Ramos (cell line): ENCODE measurements at regions not wholly inside any gene's neighbourhood (a gene's known extent, or its start where the extent isn't known, plus 50 kb on each side); places are given as distances from the start of the nearest gene placed in this dataset.

Experiments used
- in situ Hi-C: fragments of 300-500 bp; cut with MboI; formaldehyde crosslinking; loops from one replicate; pipeline ENCODE4 v1.14.3; 2022; ENCODE audit warnings: low sequenced_read_pairs; ENCODE audit not compliant: unreplicated experiment

DNA sequence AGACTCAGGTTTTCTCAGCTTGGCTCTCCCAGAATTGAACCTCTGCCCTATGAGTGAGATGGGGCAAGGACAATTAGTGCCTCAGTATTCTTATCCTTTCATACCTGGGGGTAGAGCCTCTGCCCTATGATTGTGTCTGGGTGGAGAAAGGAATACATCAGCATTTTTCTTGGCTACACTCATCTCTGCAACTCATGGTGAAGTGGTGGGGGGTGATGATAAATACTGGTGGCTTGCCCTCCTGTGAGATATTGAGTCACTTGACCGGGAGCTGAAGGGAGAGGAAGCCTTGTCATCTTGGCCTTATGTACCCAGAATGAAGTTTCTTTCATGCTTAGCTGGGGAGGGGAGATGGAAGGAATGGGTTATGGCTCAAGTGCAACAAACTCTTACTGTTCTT, 71.3 kb upstream of the ENOX2 start:
- in situ Hi-C loops: no loop called here

DNA sequence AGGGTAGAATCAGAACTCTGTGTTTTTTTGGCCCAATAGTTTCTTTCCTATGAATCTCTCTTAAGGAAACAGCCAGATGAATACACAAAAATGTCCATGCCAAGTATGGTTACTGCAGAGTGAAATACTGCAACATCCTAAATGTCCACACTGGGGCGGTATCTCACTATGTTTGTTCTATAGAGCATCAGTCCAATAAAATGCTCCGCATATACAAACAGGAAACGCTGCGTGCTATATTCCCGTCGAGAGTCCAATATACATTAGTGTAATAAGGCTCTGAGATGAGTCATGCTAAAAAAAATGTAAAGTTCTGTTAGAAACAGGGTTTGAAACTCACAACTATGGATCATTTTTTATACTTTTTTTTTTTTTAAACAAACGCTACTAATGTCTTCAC, 72.9 kb upstream of the ENOX2 start:
- in situ Hi-C loops: loop anchor here (25.0 kb wide), 1 partner anchor 661 kb away; no protein-coding TSS in a partner anchor

DNA sequence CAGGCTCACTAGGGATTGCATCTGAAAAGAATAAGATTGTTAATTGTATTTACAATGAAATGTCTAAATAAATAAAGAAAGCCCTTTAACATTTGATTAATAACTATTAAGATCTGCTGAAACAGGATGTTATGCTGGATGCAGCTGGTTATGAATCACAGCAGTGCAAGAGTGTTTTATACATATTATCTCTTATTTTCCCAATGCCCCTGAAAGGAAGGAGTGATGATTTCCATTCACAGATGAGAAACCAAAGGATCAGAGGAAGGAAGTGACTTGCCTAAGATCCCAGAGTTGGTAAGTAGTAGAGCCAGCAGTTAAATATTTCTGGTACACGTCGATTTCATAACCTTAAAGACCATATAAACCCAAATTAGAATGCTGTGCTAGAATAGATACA, 76.3 kb upstream of the ARHGAP36 start:
- in situ Hi-C loops: loop anchor here (25.0 kb wide), 1 partner anchor 655 kb away; no protein-coding TSS in a partner anchor

DNA sequence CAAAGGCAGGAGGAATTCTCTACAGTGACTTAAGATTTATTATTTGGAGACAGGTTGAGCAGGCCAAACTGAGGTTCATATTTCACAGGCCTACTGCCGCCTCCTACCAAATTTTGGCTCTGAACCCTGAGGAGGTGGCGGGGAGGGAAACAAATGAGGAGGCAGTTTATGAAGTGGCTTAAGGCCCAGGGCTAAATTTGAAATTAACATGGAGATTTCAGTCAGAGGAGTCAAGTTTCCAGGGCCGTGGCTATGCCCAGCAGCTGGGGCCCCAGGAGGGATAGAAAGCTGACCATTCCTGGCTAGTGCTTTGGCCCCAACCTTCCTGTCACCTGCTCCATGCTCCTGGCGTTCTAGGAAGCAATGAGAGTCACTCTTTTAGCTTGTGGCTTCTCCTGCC, 73.4 kb upstream of the ARHGAP36 start:
- in situ Hi-C loops: loop anchor here (25.0 kb wide), 1 partner anchor 653 kb away; no protein-coding TSS in a partner anchor

DNA sequence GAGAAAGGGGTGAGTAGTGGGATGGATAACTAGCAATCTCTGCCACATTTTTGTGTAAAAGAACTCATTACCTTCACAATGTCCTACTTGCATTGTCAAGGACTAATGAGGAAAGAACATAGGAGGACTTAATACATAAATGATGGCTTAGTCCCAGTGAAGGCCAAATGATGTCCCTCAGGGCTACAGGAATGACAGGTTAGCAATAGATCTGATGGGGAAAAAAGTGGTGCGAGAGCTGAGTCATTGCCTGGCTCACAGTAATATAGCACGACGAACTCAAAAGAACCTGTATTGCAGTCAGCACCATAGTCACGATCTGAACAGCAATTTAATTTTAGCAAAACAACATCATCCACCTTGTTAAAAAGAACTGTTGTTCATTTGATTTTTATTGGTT, 70.9 kb upstream of the ARHGAP36 start:
- in situ Hi-C loops: loop anchor here (25.0 kb wide), 1 partner anchor 650 kb away; no protein-coding TSS in a partner anchor

DNA sequence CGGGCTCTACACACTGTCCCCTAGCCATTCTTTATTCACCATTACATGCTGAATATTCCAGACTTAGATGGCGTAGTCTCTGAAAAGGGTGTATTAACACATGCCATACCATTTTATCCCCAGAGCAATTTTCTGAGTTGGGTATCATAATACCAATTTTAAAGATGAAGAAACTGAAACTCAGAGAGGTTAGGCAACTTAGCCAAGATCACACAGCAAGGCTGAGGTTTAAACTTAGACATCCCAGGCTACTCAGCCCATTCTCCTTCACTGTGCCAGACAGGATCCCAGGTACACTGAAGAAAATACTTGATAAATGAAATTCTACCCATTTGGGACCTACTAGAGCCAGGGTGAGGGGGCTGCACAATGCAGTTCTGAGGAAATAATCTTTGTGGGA, 67.4 kb upstream of the ARHGAP36 start:
- in situ Hi-C loops: loop anchor here (25.0 kb wide), 1 partner anchor 647 kb away; no protein-coding TSS in a partner anchor

DNA sequence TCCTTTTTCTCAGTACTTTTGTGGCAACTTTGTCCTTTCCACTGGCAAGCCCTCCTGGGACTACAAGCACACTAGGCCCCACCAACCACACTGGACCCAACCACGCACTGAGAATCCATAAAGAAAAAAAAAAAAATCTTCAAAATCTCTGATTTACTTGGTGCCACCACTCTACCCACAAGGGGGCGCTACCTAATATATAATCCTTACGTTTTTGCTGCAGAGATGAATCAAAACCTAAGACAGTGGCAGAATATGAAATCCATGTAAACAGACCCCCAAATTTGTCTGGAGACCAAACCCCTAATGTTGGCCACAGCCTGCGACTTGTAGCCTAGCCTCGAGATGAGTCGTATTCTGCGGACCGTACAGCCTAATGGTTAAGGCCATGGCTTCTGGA, 63.5 kb upstream of the ARHGAP36 start:
- in situ Hi-C loops: loop anchor here (25.0 kb wide), 1 partner anchor 643 kb away; no protein-coding TSS in a partner anchor

DNA sequence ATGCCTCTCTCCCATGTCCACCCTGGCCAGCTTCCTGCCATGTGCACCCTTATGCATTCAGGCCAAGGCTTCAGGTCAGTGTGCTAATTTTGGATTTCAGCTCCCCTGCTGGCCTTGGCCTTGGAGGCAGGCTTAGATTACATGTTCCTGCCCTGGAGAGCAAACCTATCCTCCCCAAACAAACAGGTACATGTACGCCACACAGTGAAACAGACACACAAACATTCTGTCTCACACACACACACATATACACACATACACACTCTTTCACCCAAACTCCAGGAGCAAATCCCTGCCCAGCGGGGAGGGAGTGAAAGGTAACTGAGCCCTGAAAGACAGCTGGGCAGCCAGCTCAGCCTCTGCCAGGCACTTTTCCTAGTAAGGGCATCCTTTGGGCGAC, 62.7 kb upstream of the ARHGAP36 start:
- in situ Hi-C loops: loop anchor here (25.0 kb wide), 1 partner anchor 642 kb away; no protein-coding TSS in a partner anchor

DNA sequence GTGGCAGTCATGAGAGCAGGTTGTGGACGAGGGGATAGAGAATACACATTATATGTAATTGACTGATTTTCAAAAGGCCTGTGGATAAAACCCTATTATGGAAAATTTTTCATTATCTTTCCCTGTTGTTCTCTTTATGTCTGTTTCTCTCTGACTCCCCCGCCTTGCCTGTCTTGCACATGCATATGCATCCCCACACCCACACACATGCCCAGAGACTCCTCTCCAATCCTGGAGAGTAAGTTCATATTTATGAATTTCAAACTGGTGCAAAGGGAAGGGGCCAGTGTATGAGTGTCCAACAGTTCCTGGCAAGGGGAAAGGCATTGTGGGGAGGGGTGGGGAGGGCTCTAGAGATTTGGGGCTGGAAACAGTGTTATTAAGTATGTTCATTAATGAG, 60.8 kb upstream of the ARHGAP36 start:
- in situ Hi-C loops: loop anchor here (25.0 kb wide), 1 partner anchor 640 kb away; no protein-coding TSS in a partner anchor

DNA sequence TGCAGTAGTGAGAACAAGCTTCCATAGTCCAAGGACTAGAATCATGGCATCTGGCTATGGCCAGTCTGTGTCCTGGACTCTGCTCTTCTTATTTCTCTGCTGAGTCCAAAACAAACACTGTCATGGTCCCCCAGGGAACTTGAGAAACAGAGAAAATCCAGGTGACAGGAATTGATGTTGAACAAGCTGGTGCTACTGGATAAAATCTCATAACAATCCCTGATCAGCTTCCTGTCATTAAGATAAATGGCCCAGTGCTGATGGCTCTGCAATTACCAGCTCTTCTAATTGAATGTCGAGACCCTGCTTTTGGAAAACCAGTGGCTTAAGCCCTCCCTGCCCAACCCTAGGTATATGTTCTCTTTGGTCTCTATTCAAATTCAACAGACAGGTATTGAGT, 58.8 kb upstream of the ARHGAP36 start:
- in situ Hi-C loops: loop anchor here (25.0 kb wide), 1 partner anchor 638 kb away; no protein-coding TSS in a partner anchor
